ENCODE measurements at regions not wholly inside any gene's neighbourhood (a gene's known extent, or its start where the extent isn't known, plus 50 kb on each side); places are given as distances from the start of the nearest gene placed in this dataset.

GRCh38 chr15:77783636-77784035, 150.9 kb upstream of the LINGO1 start:
- no peak overlapping the region for H3K27ac ChIP-seq (ENCODE audit: insufficient read depth, low read length, poor library complexity, severe bottlenecking)
- H3K9me3 Mint-ChIP-seq: peaks cover 0 to 5% (median 0%) of the 10 kb centered on the region in 7 donors
- H3K27me3 ChIP-seq (ENCODE audit: control insufficient read depth, insufficient read depth, low read length): no peaks in the 10 kb centered on the region
- H3K36me3 Mint-ChIP-seq: no peaks in the 10 kb centered on the region
- H3K4me1 Mint-ChIP-seq: no peaks in the 10 kb centered on the region
- H3K27ac Mint-ChIP-seq: peak overlapping the region in 1 of 3 donors; percentile 32
- H3K4me3 ChIP-seq (ENCODE audit: low read depth, low read length): no peak overlapping the region
- no peaks in the 10 kb centered on the region for H3K9me3 ChIP-seq (ENCODE audit: control insufficient read depth in 2 of 2, low read length in 2 of 2)
- H3K4me3 Mint-ChIP-seq: no peak overlapping the region
- H3K4me1 ChIP-seq (ENCODE audit: control insufficient read depth, insufficient read depth, low read length, poor library complexity, severe bottlenecking): no peaks in the 10 kb centered on the region
- H3K36me3 ChIP-seq (ENCODE audit: control insufficient read depth, insufficient read depth, low read length): no peaks in the 10 kb centered on the region
- ATAC-seq (ENCODE audit: low read depth in 2 of 2): no peak
- no peaks in the 10 kb centered on the region for H3K27me3 Mint-ChIP-seq
- no peak for DNase-seq

GRCh38 chr15:77782691-77783090, 150.0 kb upstream of the LINGO1 start:
- Histone ChIP-seq H3K4me3 (ENCODE audit: low read depth, low read length) (no peak overlapping the region), H3K36me3 (ENCODE audit: control insufficient read depth, insufficient read depth, low read length) (no peaks in the 10 kb centered on the region), H3K27me3 (ENCODE audit: control insufficient read depth, insufficient read depth, low read length) (no peaks in the 10 kb centered on the region), H3K4me1 (ENCODE audit: control insufficient read depth, insufficient read depth, low read length, poor library complexity, severe bottlenecking) (no peaks in the 10 kb centered on the region), H3K27ac (ENCODE audit: insufficient read depth, low read length, poor library complexity, severe bottlenecking) (no peak overlapping the region), H3K9me3 (ENCODE audit: control insufficient read depth in 2 of 2, low read length in 2 of 2) (no peaks in the 10 kb centered on the region)
- Mint-ChIP-seq H3K4me1 (no peaks in the 10 kb centered on the region), H3K27me3 (no peaks in the 10 kb centered on the region), H3K9me3 (peaks cover 0 to 5% (median 0%) of the 10 kb centered on the region in 7 donors), H3K27ac (no peak overlapping the region), H3K36me3 (no peaks in the 10 kb centered on the region), H3K4me3 (no peak overlapping the region)
- ATAC-seq (ENCODE audit: low read depth in 2 of 2) (no peak), DNase-seq (no peak)

DNA sequence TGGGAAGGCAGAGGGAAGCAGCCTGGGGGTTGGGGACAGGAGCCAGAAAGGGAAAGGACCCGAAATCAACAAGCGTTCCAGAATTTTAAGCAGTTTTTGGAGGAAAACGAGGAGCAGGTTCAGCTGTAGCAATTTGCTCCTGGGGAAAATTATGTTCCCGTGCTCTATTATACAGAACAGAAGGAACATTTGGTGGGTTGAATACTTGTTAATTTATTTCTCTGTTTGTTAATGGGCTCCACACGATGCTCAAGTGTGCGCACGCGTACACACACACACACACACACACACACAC, 149.2 kb upstream of the LINGO1 start:
- Histone ChIP-seq H3K9me3 (ENCODE audit: control insufficient read depth in 2 of 2, low read length in 2 of 2) (no peaks in the 10 kb centered on the region), H3K4me1 (ENCODE audit: control insufficient read depth, insufficient read depth, low read length, poor library complexity, severe bottlenecking) (no peaks in the 10 kb centered on the region), H3K27ac (ENCODE audit: insufficient read depth, low read length, poor library complexity, severe bottlenecking) (no peak overlapping the region), H3K4me3 (ENCODE audit: low read depth, low read length) (no peak overlapping the region), H3K36me3 (ENCODE audit: control insufficient read depth, insufficient read depth, low read length) (no peaks in the 10 kb centered on the region), H3K27me3 (ENCODE audit: control insufficient read depth, insufficient read depth, low read length) (no peaks in the 10 kb centered on the region)
- ATAC-seq (ENCODE audit: low read depth in 2 of 2) (no peak), DNase-seq (no peak)
- H3K27me3 Mint-ChIP-seq: no peaks in the 10 kb centered on the region
- H3K27ac Mint-ChIP-seq: no peak overlapping the region
- H3K9me3 Mint-ChIP-seq: peaks cover 0 to 5% (median 0%) of the 10 kb centered on the region in 7 donors
- no peaks in the 10 kb centered on the region for H3K36me3 Mint-ChIP-seq
- no peaks in the 10 kb centered on the region for H3K4me1 Mint-ChIP-seq
- H3K4me3 Mint-ChIP-seq: no peak overlapping the region

- Mint-ChIP-seq H3K4me3 (no peak overlapping the region), H3K27me3 (no peaks in the 10 kb centered on the region), H3K27ac (no peak overlapping the region), H3K36me3 (no peaks in the 10 kb centered on the region), H3K9me3 (peaks cover 0 to 5% (median 0%) of the 10 kb centered on the region in 7 donors), H3K4me1 (no peaks in the 10 kb centered on the region)
- no peak for DNase-seq
- H3K4me1 ChIP-seq (ENCODE audit: control insufficient read depth, insufficient read depth, low read length, poor library complexity, severe bottlenecking): no peaks in the 10 kb centered on the region
- no peak for ATAC-seq (ENCODE audit: low read depth in 2 of 2)
- no peak overlapping the region for H3K4me3 ChIP-seq (ENCODE audit: low read depth, low read length)
- no peaks in the 10 kb centered on the region for H3K27me3 ChIP-seq (ENCODE audit: control insufficient read depth, insufficient read depth, low read length)
- H3K9me3 ChIP-seq (ENCODE audit: control insufficient read depth in 2 of 2, low read length in 2 of 2): no peaks in the 10 kb centered on the region
- no peak overlapping the region for H3K27ac ChIP-seq (ENCODE audit: insufficient read depth, low read length, poor library complexity, severe bottlenecking)
- no peaks in the 10 kb centered on the region for H3K36me3 ChIP-seq (ENCODE audit: control insufficient read depth, insufficient read depth, low read length)
Observed at GRCh38 chr15:77781151-77781945, 148.6 kb upstream of the LINGO1 start.

- Mint-ChIP-seq H3K4me3 (no peak overlapping the region), H3K36me3 (no peaks in the 10 kb centered on the region), H3K4me1 (no peaks in the 10 kb centered on the region), H3K27ac (no peak overlapping the region), H3K9me3 (peaks cover 0 to 5% (median 0%) of the 10 kb centered on the region in 7 donors), H3K27me3 (no peaks in the 10 kb centered on the region)
- H3K4me3 ChIP-seq (ENCODE audit: low read depth, low read length): no peak overlapping the region
- no peak overlapping the region for H3K27ac ChIP-seq (ENCODE audit: insufficient read depth, low read length, poor library complexity, severe bottlenecking)
- H3K9me3 ChIP-seq (ENCODE audit: control insufficient read depth in 2 of 2, low read length in 2 of 2): no peaks in the 10 kb centered on the region
- no peaks in the 10 kb centered on the region for H3K27me3 ChIP-seq (ENCODE audit: control insufficient read depth, insufficient read depth, low read length)
- H3K36me3 ChIP-seq (ENCODE audit: control insufficient read depth, insufficient read depth, low read length): no peaks in the 10 kb centered on the region
- no peak for ATAC-seq (ENCODE audit: low read depth in 2 of 2)
- no peak for DNase-seq
- H3K4me1 ChIP-seq (ENCODE audit: control insufficient read depth, insufficient read depth, low read length, poor library complexity, severe bottlenecking): no peaks in the 10 kb centered on the region
Observed at GRCh38 chr15:77778802-77779201, 146.1 kb upstream of the LINGO1 start.

- no peak for DNase-seq
- Histone ChIP-seq H3K27ac (ENCODE audit: insufficient read depth, low read length, poor library complexity, severe bottlenecking) (no peak overlapping the region), H3K4me3 (ENCODE audit: low read depth, low read length) (no peak overlapping the region), H3K27me3 (ENCODE audit: control insufficient read depth, insufficient read depth, low read length) (no peaks in the 10 kb centered on the region), H3K36me3 (ENCODE audit: control insufficient read depth, insufficient read depth, low read length) (no peaks in the 10 kb centered on the region), H3K4me1 (ENCODE audit: control insufficient read depth, insufficient read depth, low read length, poor library complexity, severe bottlenecking) (no peaks in the 10 kb centered on the region), H3K9me3 (ENCODE audit: control insufficient read depth in 2 of 2, low read length in 2 of 2) (no peaks in the 10 kb centered on the region)
- H3K27ac Mint-ChIP-seq: no peak overlapping the region
- no peaks in the 10 kb centered on the region for H3K4me1 Mint-ChIP-seq
- no peaks in the 10 kb centered on the region for H3K27me3 Mint-ChIP-seq
- peaks cover 0 to 5% (median 0%) of the 10 kb centered on the region in 7 donors for H3K9me3 Mint-ChIP-seq
- no peak overlapping the region for H3K4me3 Mint-ChIP-seq
- no peak for ATAC-seq (ENCODE audit: low read depth in 2 of 2)
- H3K36me3 Mint-ChIP-seq: no peaks in the 10 kb centered on the region
Observed at GRCh38 chr15:77775837-77776236, 143.1 kb upstream of the LINGO1 start.

GRCh38 chr15:77775373-77775772, 142.7 kb upstream of the LINGO1 start:
- H3K4me3 ChIP-seq (ENCODE audit: low read depth, low read length): no peak overlapping the region
- no peak overlapping the region for H3K27ac ChIP-seq (ENCODE audit: insufficient read depth, low read length, poor library complexity, severe bottlenecking)
- H3K4me1 ChIP-seq (ENCODE audit: control insufficient read depth, insufficient read depth, low read length, poor library complexity, severe bottlenecking): no peaks in the 10 kb centered on the region
- peak overlapping the region in 1 of 4 donors; percentile 64 for H3K4me3 Mint-ChIP-seq
- H3K27me3 ChIP-seq (ENCODE audit: control insufficient read depth, insufficient read depth, low read length): no peaks in the 10 kb centered on the region
- no peaks in the 10 kb centered on the region for H3K36me3 Mint-ChIP-seq
- DNase-seq (no peak), ATAC-seq (ENCODE audit: low read depth in 2 of 2) (no peak)
- peaks cover 0 to 2% (median 0%) of the 10 kb centered on the region in 7 donors for H3K9me3 Mint-ChIP-seq
- no peaks in the 10 kb centered on the region for H3K36me3 ChIP-seq (ENCODE audit: control insufficient read depth, insufficient read depth, low read length)
- H3K27ac Mint-ChIP-seq: no peak overlapping the region
- H3K27me3 Mint-ChIP-seq: no peaks in the 10 kb centered on the region
- H3K4me1 Mint-ChIP-seq: no peaks in the 10 kb centered on the region
- no peaks in the 10 kb centered on the region for H3K9me3 ChIP-seq (ENCODE audit: control insufficient read depth in 2 of 2, low read length in 2 of 2)

- no peak overlapping the region for H3K4me3 Mint-ChIP-seq
Observed at GRCh38 chr15:77774350-77774749, 141.6 kb upstream of the LINGO1 start.

More at GRCh38 chr15:77774350-77774749, 141.6 kb upstream of the LINGO1 start:
- DNase-seq (no peak), ATAC-seq (ENCODE audit: low read depth in 2 of 2) (no peak)
- Mint-ChIP-seq H3K9me3 (peaks cover 0 to 2% (median 0%) of the 10 kb centered on the region in 7 donors), H3K27ac (no peak overlapping the region), H3K27me3 (no peaks in the 10 kb centered on the region), H3K36me3 (no peaks in the 10 kb centered on the region), H3K4me1 (no peaks in the 10 kb centered on the region)
- no peaks in the 10 kb centered on the region for H3K4me1 ChIP-seq (ENCODE audit: control insufficient read depth, insufficient read depth, low read length, poor library complexity, severe bottlenecking)
- H3K36me3 ChIP-seq (ENCODE audit: control insufficient read depth, insufficient read depth, low read length): no peaks in the 10 kb centered on the region
- H3K27ac ChIP-seq (ENCODE audit: insufficient read depth, low read length, poor library complexity, severe bottlenecking): no peak overlapping the region
- H3K4me3 ChIP-seq (ENCODE audit: low read depth, low read length): no peak overlapping the region
- no peaks in the 10 kb centered on the region for H3K27me3 ChIP-seq (ENCODE audit: control insufficient read depth, insufficient read depth, low read length)
- no peaks in the 10 kb centered on the region for H3K9me3 ChIP-seq (ENCODE audit: control insufficient read depth in 2 of 2, low read length in 2 of 2)
